ENCODE measurements at regions not wholly inside any gene's neighbourhood (a gene's known extent, or its start where the extent isn't known, plus 50 kb on each side); places are given as distances from the start of the nearest gene placed in this dataset.

GRCh38 chr5:105783811-105784210, 1886.9 kb downstream of the EFNA5 start:
- no peak for TF ChIP-seq POLR2A (IDR thresholded peaks at IDR 0.05)
- TF ChIP-seq CTCF (IDR thresholded peaks at IDR 0.05): no peak
